ENCODE measurements at regions not wholly inside any gene's neighbourhood (a gene's known extent, or its start where the extent isn't known, plus 50 kb on each side); places are given as distances from the start of the nearest gene placed in this dataset.

- no peaks in the 10 kb centered on the region for H3K9me3 ChIP-seq
- H3K36me3 ChIP-seq (ENCODE audit: low read depth, missing control alignments) = no peaks in the 10 kb centered on the region
- intact Hi-C loops (cut with DNase I; ENCODE audit: low total_unique reads) = no loop called here
- H3K4me3 ChIP-seq = no peak overlapping the region
- H3K27me3 ChIP-seq = no peaks in the 10 kb centered on the region
- DNase-seq = no peak
- TF ChIP-seq POLR2A (IDR thresholded peaks at IDR 0.05) = no peak
- TF ChIP-seq CTCF (IDR thresholded peaks at IDR 0.05) = no peak
- WGBS, 2 donors = 63 to 74% methylated on average over 6 of the region's 6 CpGs
- H3K4me1 ChIP-seq = peaks cover 15% of the 10 kb centered on the region
- no peak overlapping the region for H3K27ac ChIP-seq
These were observed 158.4 kb upstream of the CHRNA7 start for GRCh38 chr15:31871887-31872281.

- WGBS, 2 donors = 19 to 38% methylated on average over 9 of the region's 9 CpGs
- intact Hi-C loops (cut with DNase I; ENCODE audit: low total_unique reads) = no loop called here
- no peaks in the 10 kb centered on the region for H3K4me1 ChIP-seq
- DNase-seq = no peak
- no peak overlapping the region for H3K4me3 ChIP-seq
- no peaks in the 10 kb centered on the region for H3K9me3 ChIP-seq
- H3K27ac ChIP-seq = no peak overlapping the region
- H3K27me3 ChIP-seq = no peaks in the 10 kb centered on the region
- TF ChIP-seq CTCF (IDR thresholded peaks at IDR 0.05) = no peak
- TF ChIP-seq POLR2A (IDR thresholded peaks at IDR 0.05) = no peak
- no peaks in the 10 kb centered on the region for H3K36me3 ChIP-seq (ENCODE audit: low read depth, missing control alignments)
These were observed 143.1 kb upstream of the CHRNA7 start for GRCh38 chr15:31887246-31887645.

- H3K4me1 ChIP-seq = no peaks in the 10 kb centered on the region
- intact Hi-C loops (cut with DNase I; ENCODE audit: low total_unique reads) = no loop called here
- no peaks in the 10 kb centered on the region for H3K9me3 ChIP-seq
- H3K36me3 ChIP-seq (ENCODE audit: low read depth, missing control alignments) = no peaks in the 10 kb centered on the region
- H3K27ac ChIP-seq = no peak overlapping the region
- 98 to 100% methylated on average over 1 of the region's 1 CpG for WGBS, 2 donors
- H3K27me3 ChIP-seq = no peaks in the 10 kb centered on the region
- TF ChIP-seq POLR2A (IDR thresholded peaks at IDR 0.05) (no peak), CTCF (IDR thresholded peaks at IDR 0.05) (no peak)
- H3K4me3 ChIP-seq = no peak overlapping the region
- DNase-seq = no peak
These were observed 137.8 kb upstream of the CHRNA7 start for GRCh38 chr15:31892513-31892912.

- intact Hi-C loops (cut with DNase I; ENCODE audit: low total_unique reads) = no loop called here
- TF ChIP-seq CTCF (IDR thresholded peaks at IDR 0.05) = no peak
- no peak for TF ChIP-seq POLR2A (IDR thresholded peaks at IDR 0.05)
- no peak overlapping the region for H3K4me3 ChIP-seq
- no peaks in the 10 kb centered on the region for H3K36me3 ChIP-seq (ENCODE audit: low read depth, missing control alignments)
- H3K9me3 ChIP-seq = no peaks in the 10 kb centered on the region
- no peaks in the 10 kb centered on the region for H3K4me1 ChIP-seq
- 86 to 90% methylated on average over 6 of the region's 6 CpGs for whole genome bisulfite sequencing, 2 donors
- H3K27ac ChIP-seq = no peak overlapping the region
- no peaks in the 10 kb centered on the region for H3K27me3 ChIP-seq
- DNase-seq = no peak
These were observed 136.5 kb upstream of the CHRNA7 start for GRCh38 chr15:31893780-31894179.

GRCh38 chr15:31897746-31898145, 132.6 kb upstream of the CHRNA7 start:
- TF ChIP-seq POLR2A (IDR thresholded peaks at IDR 0.05) (no peak), CTCF (IDR thresholded peaks at IDR 0.05) (no peak)
- Histone ChIP-seq H3K36me3 (ENCODE audit: low read depth, missing control alignments) (no peaks in the 10 kb centered on the region), H3K9me3 (no peaks in the 10 kb centered on the region), H3K27me3 (no peaks in the 10 kb centered on the region), H3K4me1 (no peaks in the 10 kb centered on the region), H3K27ac (no peak overlapping the region), H3K4me3 (no peak overlapping the region)
- no peak for DNase-seq
- intact Hi-C loops (cut with DNase I; ENCODE audit: low total_unique reads) = no loop called here

Measured in testis (tissue), 2 donors.